ENCODE measurements at regions not wholly inside any gene's neighbourhood (a gene's known extent, or its start where the extent isn't known, plus 50 kb on each side); places are given as distances from the start of the nearest gene placed in this dataset.

DNA sequence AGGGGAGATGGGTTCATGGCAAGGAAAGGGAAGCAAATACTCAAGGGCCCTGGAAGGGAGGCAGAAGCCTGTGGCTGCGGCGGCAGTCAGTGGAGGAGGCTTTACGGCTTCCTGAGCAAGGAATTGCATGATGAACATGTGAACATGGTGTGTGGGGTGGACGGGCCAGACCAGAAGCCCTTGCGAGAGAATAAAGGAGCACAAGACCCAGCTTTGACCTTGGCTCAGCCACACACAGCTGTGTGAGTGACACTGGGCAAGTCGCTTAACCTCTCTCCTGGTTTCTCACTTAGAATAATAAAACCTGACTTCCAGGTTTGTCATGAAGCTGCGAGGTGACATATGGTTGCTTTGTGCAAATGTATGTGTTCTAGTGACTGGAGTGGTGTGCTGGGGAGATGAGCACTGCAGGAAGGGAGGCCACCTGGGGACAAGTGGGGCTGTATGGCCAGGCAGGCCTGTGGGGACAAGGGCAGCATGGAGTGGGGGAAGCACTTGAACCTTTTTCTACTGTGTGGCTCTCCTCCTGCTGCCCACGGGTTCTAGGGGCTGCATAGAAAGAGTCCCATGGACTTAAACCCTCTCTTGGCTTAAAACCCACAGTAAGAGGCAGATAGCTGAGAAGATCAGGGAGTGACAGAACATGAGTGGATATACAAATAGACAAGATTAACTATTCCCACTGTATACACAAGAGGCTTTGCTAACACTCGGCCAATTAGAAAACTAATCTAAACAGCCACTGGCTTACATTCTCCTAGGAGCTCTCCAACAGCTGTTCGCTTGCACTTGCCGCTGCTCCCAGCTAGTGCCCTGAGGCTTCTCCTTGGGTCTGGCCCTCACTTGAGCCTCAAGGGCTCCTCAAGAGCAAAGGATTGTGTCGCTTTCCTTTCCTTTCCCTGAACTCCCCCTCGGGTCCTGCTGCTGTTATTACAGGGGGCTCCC lies 67.3 kb upstream of the CDON start:
- no peak for DNase-seq

DNA sequence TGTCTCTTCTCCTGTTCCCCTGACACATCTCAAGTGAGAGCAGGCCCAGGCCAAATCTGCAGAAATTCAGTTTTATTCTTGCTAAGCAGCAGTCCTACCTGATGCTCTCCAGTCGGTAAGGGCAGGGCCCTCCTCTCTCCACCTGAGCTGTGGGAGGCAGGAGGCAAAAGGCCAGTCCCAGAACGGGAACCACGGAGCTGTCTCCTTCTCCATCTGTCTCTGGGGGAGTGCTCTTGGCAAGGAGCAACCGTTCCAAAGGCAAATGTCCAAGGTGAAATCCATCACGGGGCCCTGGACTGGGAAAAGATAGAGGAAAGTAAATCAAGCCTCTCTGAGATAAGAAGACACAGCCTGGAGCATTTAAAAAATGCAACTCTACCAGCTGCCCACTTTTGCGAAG lies 65.2 kb upstream of the CDON start:
- DNase-seq, result no peak

- no peak for DNase-seq
Observed at GRCh38 chr11:126127284-126127845, 64.7 kb upstream of the CDON start.

DNA sequence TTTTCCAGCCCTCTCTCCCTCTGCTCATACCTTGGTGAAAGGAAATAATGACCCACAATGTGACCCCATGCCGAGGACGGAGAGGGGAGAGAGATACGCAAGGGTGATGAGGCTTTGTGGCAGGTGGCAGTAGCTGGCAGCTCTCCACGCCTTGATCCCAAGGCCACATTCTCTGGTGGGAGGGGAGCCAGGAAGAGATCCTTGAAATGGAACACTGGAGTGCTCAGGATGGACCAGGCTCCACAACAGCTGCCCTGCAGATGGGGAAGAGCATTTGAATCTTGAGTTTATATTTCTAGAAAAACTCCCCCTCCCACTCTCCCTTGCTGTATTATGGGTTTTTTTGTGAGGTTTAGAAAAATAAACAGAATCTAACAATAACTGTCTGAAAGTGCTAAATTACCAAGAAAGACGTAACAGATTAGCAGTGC lies 61.6 kb upstream of the CDON start:
- DNase-seq, result no peak

GRCh38 chr11:126123686-126124085 lies 61.0 kb upstream of the CDON start:
- DNase-seq, result no peak

DNA sequence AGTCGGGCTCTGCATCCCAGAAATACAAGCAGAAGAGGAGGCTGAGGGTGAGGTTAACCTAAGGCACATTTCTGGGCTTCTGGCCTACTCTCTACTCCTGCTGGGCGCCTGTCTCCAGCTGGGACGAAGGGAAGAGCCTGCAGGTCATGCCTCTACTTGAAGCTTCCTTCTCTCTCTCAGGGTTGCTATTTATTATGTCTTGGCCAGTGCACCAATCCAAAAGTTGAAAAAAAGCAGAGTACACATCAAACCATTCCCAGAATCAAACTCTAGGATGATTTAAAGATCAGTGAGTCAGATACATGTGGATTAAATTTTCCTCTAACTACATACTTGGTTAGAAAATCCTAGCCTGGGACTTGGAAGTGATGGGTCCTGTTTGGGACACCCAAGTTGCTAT lies 60.2 kb upstream of the CDON start:
- no peak for DNase-seq

DNA sequence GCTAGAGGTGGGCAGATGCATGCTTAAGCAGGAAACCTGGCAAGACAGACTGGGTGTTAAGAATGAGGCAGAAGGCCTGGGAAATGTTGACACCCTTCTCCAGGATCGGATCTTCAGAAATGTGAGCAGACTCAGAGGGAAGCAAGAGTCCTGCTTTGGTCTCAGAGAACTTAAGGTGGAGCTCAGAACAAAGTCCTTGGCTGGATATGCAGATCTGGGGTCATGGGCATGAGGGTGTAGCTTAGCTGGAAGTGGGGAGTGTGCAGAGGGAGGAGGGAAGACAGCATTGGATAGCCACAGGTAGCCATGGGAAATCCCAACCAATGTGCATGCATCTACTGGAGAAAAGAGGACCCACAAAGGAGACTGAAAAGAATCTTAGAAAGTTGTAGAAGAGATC lies 58.6 kb upstream of the CDON start:
- no peak for DNase-seq

GRCh38 chr11:126118806-126119205 lies 56.1 kb upstream of the CDON start:
- peak in 2 of 51 donors; percentile 7 to 11 for DNase-seq

GRCh38 chr11:126115816-126116331 lies 53.2 kb upstream of the CDON start:
- DNase-seq, result peak in 14 of 51 donors; percentile 5 to 31 (median 14)

DNA sequence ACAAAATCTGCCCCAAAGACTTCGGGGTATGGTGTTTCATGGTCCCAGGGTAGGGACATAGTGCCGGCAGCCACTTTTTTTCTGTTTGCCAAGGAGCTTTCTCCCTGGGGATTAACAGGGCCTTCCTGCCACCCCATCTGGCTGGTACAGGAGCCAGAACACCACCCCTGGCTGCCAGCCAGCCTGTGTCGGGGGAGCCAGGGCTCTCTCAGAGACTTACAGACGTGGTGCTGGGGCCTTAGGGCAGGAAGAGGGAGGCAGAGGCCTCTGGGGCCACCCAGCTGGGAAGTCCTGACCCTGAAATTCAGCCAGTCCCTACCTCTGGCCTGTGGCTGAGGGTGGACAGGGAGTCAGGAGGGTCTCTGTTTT lies 52.4 kb upstream of the CDON start:
- peak in 3 of 51 donors; percentile 5 to 16 (median 7) for DNase-seq

- no peak for DNase-seq
Observed at GRCh38 chr11:126114486-126115126, 51.9 kb upstream of the CDON start.

- DNase-seq, result no peak
Observed at GRCh38 chr11:126113963-126114362, 51.3 kb upstream of the CDON start.

DNA sequence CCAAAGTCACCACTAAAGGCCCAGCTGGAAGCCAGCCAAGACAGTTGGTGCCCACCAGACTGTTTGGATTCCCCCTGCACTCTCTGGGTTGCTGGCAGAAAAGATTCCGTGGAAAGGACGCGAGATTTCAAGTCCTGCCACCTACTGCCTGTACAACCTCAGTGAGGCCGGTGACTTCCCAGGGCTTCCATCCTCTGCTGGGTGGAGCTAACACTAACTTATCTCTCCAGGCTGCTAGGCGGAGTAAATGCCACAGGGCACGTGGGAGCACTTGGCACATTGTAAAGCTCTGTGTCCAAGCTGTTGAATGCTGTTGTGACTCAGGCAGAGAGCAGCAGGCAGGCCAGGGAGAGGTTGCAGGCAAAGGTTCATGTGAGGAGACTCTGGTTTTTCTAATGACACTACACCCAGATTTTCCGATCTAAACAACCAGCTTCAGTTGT lies 50.9 kb upstream of the CDON start:
- DNase-seq, result peak in 4 of 51 donors; percentile 9 to 53 (median 28)

DNA sequence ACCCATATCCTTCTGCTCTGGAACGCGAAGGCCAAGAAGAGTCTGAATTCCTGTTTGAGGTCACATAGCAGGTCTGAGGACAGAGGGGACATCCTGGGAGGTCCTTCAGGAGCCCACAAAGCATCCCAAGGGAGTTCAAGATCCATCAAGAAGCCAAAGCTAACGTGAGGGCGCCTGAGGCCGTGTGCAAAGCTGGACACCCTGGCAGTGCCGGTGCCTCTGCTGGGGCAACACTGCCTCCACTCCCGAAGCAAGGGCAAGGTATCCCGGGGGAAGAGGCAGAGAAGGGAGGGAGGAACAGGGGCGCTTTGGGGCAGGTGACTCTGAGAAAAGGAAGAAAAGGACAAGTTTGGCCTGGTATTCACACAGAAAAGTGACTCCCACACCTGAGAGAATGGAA lies 50.3 kb upstream of the CDON start:
- DNase-seq, result no peak

DNA sequence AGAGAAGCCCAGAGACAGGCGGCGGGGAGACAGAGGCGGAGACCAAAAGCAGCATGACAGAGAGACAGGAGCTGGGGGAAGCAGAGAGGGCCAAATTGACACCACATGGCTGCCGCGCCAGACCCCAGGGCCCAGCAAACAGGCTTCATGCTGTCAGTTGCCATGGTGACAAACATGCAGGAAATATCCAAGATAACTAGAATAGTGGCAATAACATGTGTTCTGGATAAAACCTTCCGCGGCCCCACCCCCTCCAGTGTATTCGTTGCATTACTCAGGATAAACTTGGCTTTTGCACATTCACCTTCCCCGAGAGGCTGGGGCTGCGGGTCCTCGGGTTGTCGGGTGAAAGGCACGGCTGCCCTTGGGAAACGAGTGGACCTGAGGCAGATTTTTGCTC lies 49.9 kb upstream of the CDON start:
- DNase-seq, result peak in 1 of 51 donors; percentile 3
